ENCODE measurements at regions not wholly inside any gene's neighbourhood (a gene's known extent, or its start where the extent isn't known, plus 50 kb on each side); places are given as distances from the start of the nearest gene placed in this dataset.

DNA sequence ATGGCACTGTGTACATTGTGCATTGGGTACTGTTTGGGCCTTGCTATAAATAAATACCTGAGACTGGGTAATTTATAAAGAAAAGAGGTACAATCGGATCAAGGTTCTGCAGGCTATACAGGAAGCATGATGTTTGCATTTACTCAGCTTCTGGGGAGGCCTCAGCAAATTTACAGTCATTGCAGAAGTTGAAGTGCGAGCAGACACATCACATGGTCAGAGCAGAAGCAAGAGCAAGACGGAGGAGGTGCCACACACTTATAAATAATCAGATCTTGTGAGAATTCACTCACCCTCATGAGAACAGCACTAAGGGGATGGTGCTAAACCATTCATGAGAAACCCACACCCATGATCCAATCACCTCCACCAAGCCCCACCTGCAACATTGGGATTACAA is 505.0 kb downstream of the ARAP2 start:
- H3K9me3 Mint-ChIP-seq (ENCODE audit: unreplicated experiment) = peaks cover 23% of the 10 kb centered on the region
- ChIA-PET POLR2A (no interaction called here), CTCF (no interaction called here)
- no peaks in the 10 kb centered on the region for H3K4me1 Mint-ChIP-seq (ENCODE audit: insufficient read depth, unreplicated experiment)
- H3K27me3 Mint-ChIP-seq (ENCODE audit: insufficient read depth, unreplicated experiment) = no peaks in the 10 kb centered on the region
- H3K27ac Mint-ChIP-seq (ENCODE audit: low read depth, unreplicated experiment) = no peak overlapping the region
- DNase-seq (ENCODE audit: unreplicated experiment) = no peak
- no TSS peak for BruUV-seq (replicated peaks)
- no peak overlapping the region for H3K4me3 Mint-ChIP-seq (ENCODE audit: unreplicated experiment)
- intact Hi-C loops (cut with micrococcal nuclease) = no loop called here
- H3K36me3 Mint-ChIP-seq (ENCODE audit: insufficient read depth, unreplicated experiment) = no peaks in the 10 kb centered on the region
- TF ChIP-seq, protein P1, sequence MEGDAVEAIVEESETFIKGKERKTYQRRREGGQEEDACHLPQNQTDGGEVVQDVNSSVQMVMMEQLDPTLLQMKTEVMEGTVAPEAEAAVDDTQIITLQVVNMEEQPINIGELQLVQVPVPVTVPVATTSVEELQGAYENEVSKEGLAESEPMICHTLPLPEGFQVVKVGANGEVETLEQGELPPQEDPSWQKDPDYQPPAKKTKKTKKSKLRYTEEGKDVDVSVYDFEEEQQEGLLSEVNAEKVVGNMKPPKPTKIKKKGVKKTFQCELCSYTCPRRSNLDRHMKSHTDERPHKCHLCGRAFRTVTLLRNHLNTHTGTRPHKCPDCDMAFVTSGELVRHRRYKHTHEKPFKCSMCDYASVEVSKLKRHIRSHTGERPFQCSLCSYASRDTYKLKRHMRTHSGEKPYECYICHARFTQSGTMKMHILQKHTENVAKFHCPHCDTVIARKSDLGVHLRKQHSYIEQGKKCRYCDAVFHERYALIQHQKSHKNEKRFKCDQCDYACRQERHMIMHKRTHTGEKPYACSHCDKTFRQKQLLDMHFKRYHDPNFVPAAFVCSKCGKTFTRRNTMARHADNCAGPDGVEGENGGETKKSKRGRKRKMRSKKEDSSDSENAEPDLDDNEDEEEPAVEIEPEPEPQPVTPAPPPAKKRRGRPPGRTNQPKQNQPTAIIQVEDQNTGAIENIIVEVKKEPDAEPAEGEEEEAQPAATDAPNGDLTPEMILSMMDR (IDR thresholded peaks at IDR 0.05; ENCODE audit: unreplicated experiment) = no peak

DNA sequence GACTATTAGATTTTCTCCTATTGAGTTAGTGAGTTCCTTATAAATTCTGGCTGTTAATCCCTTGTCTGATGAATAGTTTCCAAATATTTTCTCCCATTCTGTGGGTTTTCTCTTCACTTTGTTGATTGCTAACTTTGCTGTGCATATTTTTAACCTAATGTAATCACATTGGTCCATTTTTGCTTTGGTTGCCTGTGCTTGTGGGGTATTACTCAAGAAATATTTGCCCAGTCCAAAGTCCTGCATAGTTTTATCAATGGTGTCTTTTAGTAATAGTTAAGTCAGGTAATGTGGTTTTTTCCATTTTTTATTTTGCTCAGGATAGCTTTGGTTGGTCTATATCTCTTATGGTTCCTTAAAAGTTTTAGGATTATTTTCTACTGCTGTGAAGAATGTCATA is 490.3 kb downstream of the ARAP2 start:
- Mint-ChIP-seq H3K4me1 (ENCODE audit: insufficient read depth, unreplicated experiment) (no peaks in the 10 kb centered on the region), H3K36me3 (ENCODE audit: insufficient read depth, unreplicated experiment) (no peaks in the 10 kb centered on the region), H3K27me3 (ENCODE audit: insufficient read depth, unreplicated experiment) (no peaks in the 10 kb centered on the region), H3K9me3 (ENCODE audit: unreplicated experiment) (no peaks in the 10 kb centered on the region), H3K4me3 (ENCODE audit: unreplicated experiment) (no peak overlapping the region), H3K27ac (ENCODE audit: low read depth, unreplicated experiment) (no peak overlapping the region)
- intact Hi-C loops (cut with micrococcal nuclease) = no loop called here
- POLR2A ChIA-PET = no interaction called here
- TF ChIP-seq, protein P1 (IDR thresholded peaks at IDR 0.05; ENCODE audit: unreplicated experiment) = no peak
- DNase-seq (ENCODE audit: unreplicated experiment) = no peak
- CTCF ChIA-PET = no interaction called here
- BruUV-seq (replicated peaks) = no TSS peak

DNA sequence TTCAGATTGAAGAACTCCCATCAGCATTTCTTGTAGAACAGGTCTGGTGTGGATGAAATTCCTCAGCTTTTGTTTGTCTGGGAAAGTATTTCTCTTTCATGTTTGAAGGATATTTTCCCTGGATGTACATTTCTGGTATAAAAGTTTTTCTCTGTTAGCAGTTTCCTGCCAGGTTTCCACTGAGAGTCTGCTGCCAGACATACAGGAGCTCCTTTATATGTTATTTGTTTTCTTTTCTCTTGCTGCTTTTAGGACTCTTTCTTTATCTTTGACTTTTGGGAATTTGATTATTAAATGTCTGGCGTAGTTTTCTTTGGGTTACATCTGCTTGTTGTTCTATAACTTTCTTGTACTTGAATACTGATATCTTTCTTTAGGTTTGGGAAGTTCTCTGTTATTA is 486.5 kb downstream of the ARAP2 start:
- H3K36me3 Mint-ChIP-seq (ENCODE audit: insufficient read depth, unreplicated experiment) = no peaks in the 10 kb centered on the region
- H3K27me3 Mint-ChIP-seq (ENCODE audit: insufficient read depth, unreplicated experiment) = no peaks in the 10 kb centered on the region
- no peaks in the 10 kb centered on the region for H3K4me1 Mint-ChIP-seq (ENCODE audit: insufficient read depth, unreplicated experiment)
- H3K9me3 Mint-ChIP-seq (ENCODE audit: unreplicated experiment) = no peaks in the 10 kb centered on the region
- no peak overlapping the region for H3K27ac Mint-ChIP-seq (ENCODE audit: low read depth, unreplicated experiment)
- ChIA-PET POLR2A (no interaction called here), CTCF (no interaction called here)
- DNase-seq (ENCODE audit: unreplicated experiment) = no peak
- no peak overlapping the region for H3K4me3 Mint-ChIP-seq (ENCODE audit: unreplicated experiment)
- BruUV-seq (replicated peaks) = no TSS peak
- TF ChIP-seq, protein P1 (IDR thresholded peaks at IDR 0.05; ENCODE audit: unreplicated experiment) = no peak
- intact Hi-C loops (cut with micrococcal nuclease) = no loop called here

DNA sequence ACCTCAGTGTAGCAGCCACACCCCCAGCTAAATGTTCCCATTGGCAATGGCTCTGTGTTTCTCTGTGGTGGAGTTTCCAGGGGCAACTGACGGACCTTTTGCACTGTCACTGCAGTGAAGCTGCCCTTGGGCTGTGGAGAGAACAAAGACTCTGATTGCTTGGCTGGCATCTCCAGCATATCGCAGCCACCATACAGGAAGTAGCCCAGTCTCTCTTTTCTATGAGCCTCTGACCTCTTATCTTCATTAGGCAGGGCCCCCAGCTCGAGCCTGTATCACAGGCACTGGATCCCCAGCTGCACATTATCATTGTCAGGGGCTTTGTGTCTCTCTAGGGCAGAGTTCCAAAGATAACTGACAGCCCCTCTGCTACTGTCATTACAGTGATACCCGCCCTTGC is 483.5 kb downstream of the ARAP2 start:
- CTCF ChIA-PET = no interaction called here
- POLR2A ChIA-PET = no interaction called here

More for the DNA sequence above, 483.5 kb downstream of the ARAP2 start:
- no peak for DNase-seq (ENCODE audit: unreplicated experiment)
- H3K36me3 Mint-ChIP-seq (ENCODE audit: insufficient read depth, unreplicated experiment) = no peaks in the 10 kb centered on the region
- no peaks in the 10 kb centered on the region for H3K9me3 Mint-ChIP-seq (ENCODE audit: unreplicated experiment)
- no TSS peak for BruUV-seq (replicated peaks)
- intact Hi-C loops (cut with micrococcal nuclease) = no loop called here
- no peaks in the 10 kb centered on the region for H3K4me1 Mint-ChIP-seq (ENCODE audit: insufficient read depth, unreplicated experiment)
- no peak overlapping the region for H3K27ac Mint-ChIP-seq (ENCODE audit: low read depth, unreplicated experiment)
- H3K27me3 Mint-ChIP-seq (ENCODE audit: insufficient read depth, unreplicated experiment) = no peaks in the 10 kb centered on the region
- H3K4me3 Mint-ChIP-seq (ENCODE audit: unreplicated experiment) = no peak overlapping the region
- TF ChIP-seq, protein P1 (IDR thresholded peaks at IDR 0.05; ENCODE audit: unreplicated experiment) = no peak

All from MCF 10A (cell line).